Fibroblast of mammary gland (primary cell): ENCODE measurements at regions not wholly inside any gene's neighbourhood (a gene's known extent, or its start where the extent isn't known, plus 50 kb on each side); places are given as distances from the start of the nearest gene placed in this dataset.

Source experiments
- DNase-seq: peaks from one replicate; pipeline ENCODE4 v3.0.0-alpha.2; 2010; ENCODE audit warnings: low read depth
- H3K4me3 ChIP-seq: 2 replicates; pipeline ENCODE4 v1.5.1; 2011; ENCODE audit warnings: low read depth, mild to moderate bottlenecking, low read length, moderate library complexity; ENCODE audit not compliant: control insufficient read depth
- CTCF ChIP-seq: conservative IDR thresholded peaks from 2 replicates; pipeline ENCODE4 v1.5.1; 2011; ENCODE audit warnings: low read depth, low read length, inconsistent platforms; ENCODE audit not compliant: control insufficient read depth, insufficient read depth

DNA sequence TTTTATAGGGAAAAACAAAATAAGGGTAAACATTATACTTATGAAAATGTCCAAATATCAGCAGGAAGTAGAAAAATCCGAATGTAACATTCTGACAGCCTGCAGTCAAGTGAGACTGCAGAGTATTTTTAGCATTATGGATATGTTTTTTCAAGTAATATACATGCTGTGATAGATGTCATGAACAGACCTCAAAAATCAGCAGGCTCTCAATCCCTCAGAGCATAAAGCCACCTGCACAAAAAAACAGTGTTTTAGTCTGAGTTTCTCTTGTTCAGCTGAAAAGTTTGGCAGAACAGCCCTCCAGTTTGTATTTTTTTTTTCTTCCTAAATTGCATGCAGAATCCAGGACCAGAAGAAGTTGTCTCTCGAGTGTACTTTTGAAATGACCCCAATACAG is 219.1 kb upstream of the FMN2 start:
- DNase-seq: no peak
- H3K4me3 ChIP-seq: no peak overlapping the region
- TF ChIP-seq CTCF: no peak

- DNase-seq: no peak
- no peak for TF ChIP-seq CTCF
- no peak overlapping the region for H3K4me3 ChIP-seq
Measured at GRCh38 chr1:239874831-239875230, 216.9 kb upstream of the FMN2 start.

DNA sequence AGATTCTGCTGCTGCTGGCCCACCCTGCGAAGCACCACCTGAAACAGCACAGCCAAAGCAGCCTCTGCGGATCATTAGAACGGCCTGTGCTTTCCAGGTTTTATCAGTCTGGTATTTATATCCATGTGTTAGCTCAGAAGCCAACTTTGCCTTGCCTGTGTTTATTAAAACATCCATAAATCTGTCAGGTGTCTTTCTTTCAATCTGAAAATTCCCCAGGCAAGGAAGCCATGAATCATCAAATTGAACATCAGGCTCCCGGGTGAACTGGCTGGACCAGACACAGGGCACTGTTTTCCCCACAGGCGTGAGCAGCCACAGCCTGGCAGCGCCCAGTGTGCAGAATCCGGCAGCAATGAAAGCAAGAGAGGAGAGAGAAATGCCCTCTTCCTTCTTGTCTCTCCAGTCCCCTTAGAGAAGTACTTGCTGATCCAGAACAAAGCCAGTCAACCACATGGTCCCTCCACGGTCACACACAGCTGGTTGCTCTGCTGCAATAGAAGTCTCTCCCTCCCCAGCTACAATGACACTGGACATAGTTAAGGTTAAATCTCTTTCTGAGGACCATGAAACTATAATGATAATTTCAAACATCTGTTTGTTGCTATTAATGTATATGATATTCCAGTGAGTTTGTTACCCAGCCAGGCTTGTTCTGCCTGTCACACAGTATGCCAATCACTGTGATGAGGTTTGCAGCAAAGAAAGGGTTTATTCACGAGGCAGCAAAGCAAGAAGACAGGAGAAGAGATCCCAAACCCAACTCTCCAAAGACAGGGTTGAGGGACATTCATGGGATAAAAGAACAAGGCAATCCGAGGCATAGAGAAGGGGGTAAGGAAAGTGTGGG is 212.1 kb upstream of the FMN2 start:
- no peak for DNase-seq
- no peak overlapping the region for H3K4me3 ChIP-seq
- no peak for TF ChIP-seq CTCF

- no peak for DNase-seq
- no peak for TF ChIP-seq CTCF
- no peak overlapping the region for H3K4me3 ChIP-seq
Measured at GRCh38 chr1:239882967-239883366, 208.7 kb upstream of the FMN2 start.

DNA sequence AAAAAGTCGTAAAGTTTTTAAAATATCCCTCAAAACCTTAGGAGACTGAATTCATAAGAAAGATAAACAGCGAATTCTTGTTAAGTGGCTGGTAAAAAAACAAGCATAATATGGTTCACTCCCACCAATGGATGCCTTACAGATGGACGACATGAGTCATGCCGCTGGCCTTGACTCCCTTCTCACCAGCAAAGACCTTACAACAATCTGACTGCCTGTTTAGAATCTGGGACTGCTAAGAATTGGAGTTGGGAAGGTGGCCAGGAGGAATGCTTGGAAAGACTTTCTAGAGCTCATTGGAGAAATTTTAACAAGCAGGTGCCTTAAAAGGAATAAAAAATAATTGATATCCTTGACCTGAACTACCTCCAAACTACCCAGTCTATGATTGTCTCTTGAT is 206.9 kb upstream of the FMN2 start:
- DNase-seq: peak; percentile 10
- no peak overlapping the region for H3K4me3 ChIP-seq
- no peak for TF ChIP-seq CTCF

GRCh38 chr1:239886266-239886665 is 205.4 kb upstream of the FMN2 start:
- H3K4me3 ChIP-seq: no peak overlapping the region
- no peak for TF ChIP-seq CTCF
- DNase-seq: no peak

GRCh38 chr1:239888639-239889038 is 203.0 kb upstream of the FMN2 start:
- DNase-seq: no peak
- no peak overlapping the region for H3K4me3 ChIP-seq
- no peak for TF ChIP-seq CTCF
